ENCODE measurements at regions not wholly inside any gene's neighbourhood (a gene's known extent, or its start where the extent isn't known, plus 50 kb on each side); places are given as distances from the start of the nearest gene placed in this dataset.

GRCh38 chr18:35826477-35826876, 146.0 kb upstream of the RMP24 start:
- no peak for TF ChIP-seq CTCF (IDR thresholded peaks at IDR 0.05)
- Histone ChIP-seq H3K27me3 (no peaks in the 10 kb centered on the region), H3K4me3 (no peak overlapping the region), H3K27ac (no peak overlapping the region), H3K36me3 (no peaks in the 10 kb centered on the region), H3K4me1 (no peaks in the 10 kb centered on the region), H3K9me3 (peaks cover 0 to 9% (median 0%) of the 10 kb centered on the region in 3 donors)
- no peak for DNase-seq
- intact Hi-C loops (cut with DNase I; ENCODE audit: low total_unique reads) = no loop called here

- intact Hi-C loops (cut with DNase I; ENCODE audit: low total_unique reads) = no loop called here
- no peak overlapping the region for H3K4me3 ChIP-seq
- no peaks in the 10 kb centered on the region for H3K27me3 ChIP-seq
- H3K27ac ChIP-seq = no peak overlapping the region
- no peak for DNase-seq
- no peaks in the 10 kb centered on the region for H3K4me1 ChIP-seq
- H3K36me3 ChIP-seq = no peaks in the 10 kb centered on the region
- peaks cover 0 to 16% (median 6%) of the 10 kb centered on the region in 3 donors for H3K9me3 ChIP-seq
- no peak for TF ChIP-seq CTCF (IDR thresholded peaks at IDR 0.05)
These were observed 145.1 kb upstream of the RMP24 start for GRCh38 chr18:35827275-35827902.

- no peak for TF ChIP-seq CTCF (IDR thresholded peaks at IDR 0.05)
- H3K9me3 ChIP-seq = peaks cover 0 to 16% (median 9%) of the 10 kb centered on the region in 3 donors
- H3K4me1 ChIP-seq = no peaks in the 10 kb centered on the region
- no peaks in the 10 kb centered on the region for H3K27me3 ChIP-seq
- no peak for DNase-seq
- H3K4me3 ChIP-seq = no peak overlapping the region
- H3K27ac ChIP-seq = no peak overlapping the region
- no peaks in the 10 kb centered on the region for H3K36me3 ChIP-seq
- intact Hi-C loops (cut with DNase I; ENCODE audit: low total_unique reads) = no loop called here
These were observed 144.6 kb upstream of the RMP24 start for GRCh38 chr18:35827903-35828275.

- intact Hi-C loops (cut with DNase I; ENCODE audit: low total_unique reads) = no loop called here
- Histone ChIP-seq H3K4me3 (no peak overlapping the region), H3K9me3 (peaks cover 0 to 16% (median 9%) of the 10 kb centered on the region in 3 donors), H3K36me3 (no peaks in the 10 kb centered on the region), H3K4me1 (no peaks in the 10 kb centered on the region), H3K27me3 (no peaks in the 10 kb centered on the region), H3K27ac (no peak overlapping the region)
- DNase-seq = no peak
- no peak for TF ChIP-seq CTCF (IDR thresholded peaks at IDR 0.05)
These were observed 143.9 kb upstream of the RMP24 start for GRCh38 chr18:35828591-35828990.

- Histone ChIP-seq H3K27me3 (no peaks in the 10 kb centered on the region), H3K4me3 (no peak overlapping the region), H3K36me3 (no peaks in the 10 kb centered on the region), H3K4me1 (no peaks in the 10 kb centered on the region), H3K9me3 (peaks cover 0 to 13% (median 7%) of the 10 kb centered on the region in 3 donors), H3K27ac (no peak overlapping the region)
- intact Hi-C loops (cut with DNase I; ENCODE audit: low total_unique reads) = no loop called here
- TF ChIP-seq CTCF (IDR thresholded peaks at IDR 0.05) = no peak
- DNase-seq = no peak
These were observed 137.1 kb upstream of the RMP24 start for GRCh38 chr18:35835366-35835765.

- Histone ChIP-seq H3K27ac (no peak overlapping the region), H3K4me3 (no peak overlapping the region), H3K36me3 (no peaks in the 10 kb centered on the region), H3K4me1 (no peaks in the 10 kb centered on the region), H3K9me3 (peaks cover 0 to 13% (median 7%) of the 10 kb centered on the region in 3 donors), H3K27me3 (no peaks in the 10 kb centered on the region)
- no peak for TF ChIP-seq CTCF (IDR thresholded peaks at IDR 0.05)
- intact Hi-C loops (cut with DNase I; ENCODE audit: low total_unique reads) = no loop called here
- DNase-seq = no peak
These were observed 136.6 kb upstream of the RMP24 start for GRCh38 chr18:35835833-35836232.

Measured in tibial artery (tissue), 4 donors.